ENCODE measurements at regions not wholly inside any gene's neighbourhood (a gene's known extent, or its start where the extent isn't known, plus 50 kb on each side); places are given as distances from the start of the nearest gene placed in this dataset.

DNA sequence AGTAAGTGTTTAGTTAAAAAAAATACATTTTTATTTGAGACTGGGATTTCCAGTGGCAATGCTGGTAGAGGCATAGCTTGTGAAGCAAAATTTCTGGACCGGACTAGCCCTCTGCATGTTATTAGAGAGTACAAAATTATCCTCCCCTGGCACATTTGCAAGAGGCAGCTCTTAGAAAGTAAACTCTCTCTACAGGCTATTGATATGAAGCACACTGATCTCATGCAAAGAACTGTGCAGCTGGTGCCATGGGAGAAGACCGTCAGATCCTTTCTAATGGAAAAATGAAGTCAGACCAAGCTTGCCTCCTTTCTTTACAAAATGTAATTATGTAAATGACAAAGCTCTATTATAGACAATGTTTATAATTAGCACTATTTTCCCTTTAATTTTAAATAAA lies 2717.2 kb downstream of the PCDH7 start:
- H3K27ac ChIP-seq, result no peak overlapping the region
- 50 to 52% methylated on average over 2 of the region's 2 CpGs for WGBS, 2 donors
- ATAC-seq (no peak), DNase-seq (no peak)
- intact Hi-C loops (cut with DNase I), result no loop called here
- no peak overlapping the region for H3K4me3 ChIP-seq
- no peaks in the 10 kb centered on the region for H3K4me1 ChIP-seq
- no peaks in the 10 kb centered on the region for H3K27me3 ChIP-seq
- no peak for TF ChIP-seq CTCF (IDR thresholded peaks at IDR 0.05)
- H3K36me3 ChIP-seq, result no peaks in the 10 kb centered on the region
- H3K9me3 ChIP-seq, result peaks cover 0 to 4% (median 0%) of the 10 kb centered on the region in 11 donors

GRCh38 chr4:33446953-33447352 lies 2726.8 kb downstream of the PCDH7 start:
- TF ChIP-seq CTCF (IDR thresholded peaks at IDR 0.05), result no peak
- intact Hi-C loops (cut with DNase I), result no loop called here
- 67 to 82% methylated on average over 2 of the region's 2 CpGs for WGBS, 2 donors
- Histone ChIP-seq H3K27me3 (no peaks in the 10 kb centered on the region), H3K4me3 (no peak overlapping the region), H3K9me3 (no peaks in the 10 kb centered on the region), H3K27ac (no peak overlapping the region), H3K36me3 (no peaks in the 10 kb centered on the region), H3K4me1 (no peaks in the 10 kb centered on the region)
- DNase-seq (no peak), ATAC-seq (no peak)

GRCh38 chr4:33448948-33449347 lies 2728.8 kb downstream of the PCDH7 start:
- no peaks in the 10 kb centered on the region for H3K9me3 ChIP-seq
- no peak for ATAC-seq
- no peaks in the 10 kb centered on the region for H3K27me3 ChIP-seq
- H3K27ac ChIP-seq, result no peak overlapping the region
- no peak for TF ChIP-seq CTCF (IDR thresholded peaks at IDR 0.05)
- no peaks in the 10 kb centered on the region for H3K4me1 ChIP-seq
- DNase-seq, result no peak
- WGBS, 2 donors, result 87% methylated on average over 3 of the region's 3 CpGs
- intact Hi-C loops (cut with DNase I), result no loop called here
- no peak overlapping the region for H3K4me3 ChIP-seq
- H3K36me3 ChIP-seq, result no peaks in the 10 kb centered on the region

GRCh38 chr4:33453436-33453835 lies 2733.3 kb downstream of the PCDH7 start:
- H3K36me3 ChIP-seq, result no peaks in the 10 kb centered on the region
- TF ChIP-seq CTCF (IDR thresholded peaks at IDR 0.05), result no peak
- H3K9me3 ChIP-seq, result peaks cover 0 to 14% (median 0%) of the 10 kb centered on the region in 11 donors
- H3K27ac ChIP-seq, result no peak overlapping the region
- H3K4me3 ChIP-seq, result no peak overlapping the region
- H3K4me1 ChIP-seq, result no peaks in the 10 kb centered on the region
- no peak for DNase-seq
- no peak for ATAC-seq
- no peaks in the 10 kb centered on the region for H3K27me3 ChIP-seq
- intact Hi-C loops (cut with DNase I), result no loop called here

- Histone ChIP-seq H3K27ac (no peak overlapping the region), H3K4me1 (no peaks in the 10 kb centered on the region), H3K36me3 (no peaks in the 10 kb centered on the region), H3K9me3 (peaks cover 0 to 14% (median 0%) of the 10 kb centered on the region in 11 donors), H3K4me3 (no peak overlapping the region), H3K27me3 (no peaks in the 10 kb centered on the region)
- intact Hi-C loops (cut with DNase I), result no loop called here
- 88 to 93% methylated on average over 1 of the region's 1 CpG for WGBS, 2 donors
- TF ChIP-seq CTCF (IDR thresholded peaks at IDR 0.05), result no peak
- ATAC-seq (no peak), DNase-seq (no peak)
These were observed 2733.7 kb downstream of the PCDH7 start for GRCh38 chr4:33453916-33454315.
